Mononuclear cell (primary cell): ENCODE measurements at regions not wholly inside any gene's neighbourhood (a gene's known extent, or its start where the extent isn't known, plus 50 kb on each side); places are given as distances from the start of the nearest gene placed in this dataset.
"Not testable (repeated sequence)": the region's sequence is repeated elsewhere in the genome, so short reads cannot be mapped to it uniquely, and the experiment has no call there.

Experiments
- H3K27me3 ChIP-seq: 2 replicates; pipeline ENCODE4 v1.6.0; 2011; ENCODE audit warnings: low read length, control low read depth; ENCODE audit not compliant: insufficient read depth
- H3K4me1 ChIP-seq: 2 replicates; pipeline ENCODE4 v1.5.1; 2011; ENCODE audit warnings: mild to moderate bottlenecking, low read length, control low read depth; ENCODE audit not compliant: insufficient read depth
- H3K4me3 ChIP-seq: 2 replicates; pipeline ENCODE4 v1.5.1; 2011; ENCODE audit warnings: mild to moderate bottlenecking, low read length, moderate library complexity
- H3K9me3 ChIP-seq: 2 replicates; pipeline ENCODE4 v1.5.1; 2011; ENCODE audit warnings: low read depth, mild to moderate bottlenecking, control low read depth, low read length

DNA sequence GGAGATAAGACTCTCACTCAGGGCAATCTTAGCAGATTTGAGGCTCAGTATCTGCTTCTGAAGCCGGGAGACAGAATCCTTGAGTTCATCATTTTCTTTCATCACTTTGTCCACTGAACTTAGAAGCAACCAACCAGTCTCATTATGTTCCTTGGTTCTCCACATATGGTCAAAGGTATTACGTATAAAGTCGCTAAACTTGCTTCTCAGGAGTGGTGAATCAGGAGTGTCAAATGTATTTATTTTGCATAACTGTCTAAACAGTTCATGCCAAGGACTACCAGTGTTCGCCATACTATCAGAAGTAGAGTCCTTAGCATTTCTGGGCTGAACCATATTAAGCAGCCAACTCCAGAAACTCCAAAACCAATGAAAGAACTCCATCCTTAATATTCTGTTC is 163.0 kb upstream of the ZNF184 start:
- not testable (repeated sequence) for H3K4me1 ChIP-seq, H3K4me3 ChIP-seq, H3K9me3 ChIP-seq
- peaks cover 51% of the 10 kb centered on the region for H3K27me3 ChIP-seq

DNA sequence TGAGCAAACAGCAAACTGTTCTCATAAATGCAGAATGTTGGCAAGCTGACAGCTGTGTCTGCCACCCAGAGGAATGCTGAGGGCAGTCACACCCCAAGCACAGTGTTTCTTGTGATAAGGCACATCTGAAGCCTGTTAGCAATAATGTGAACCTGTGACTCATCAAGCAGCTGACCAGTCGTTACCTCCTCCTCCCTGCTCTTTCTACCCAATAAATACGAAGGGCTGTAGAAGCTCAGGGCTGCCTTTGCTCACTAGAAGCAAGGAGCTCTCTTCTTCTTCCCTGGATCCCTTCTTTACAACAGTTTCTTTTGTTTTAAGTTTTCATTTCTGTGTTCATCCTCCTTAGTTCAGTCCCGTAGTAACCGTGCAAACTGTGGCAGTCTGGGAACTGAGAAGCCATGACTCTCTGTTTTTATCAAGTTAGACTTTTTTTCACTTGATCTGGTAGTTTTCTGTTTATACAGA is 160.3 kb upstream of the ZNF184 start:
- H3K9me3 ChIP-seq: not testable (repeated sequence)
- peaks cover 65% of the 10 kb centered on the region for H3K27me3 ChIP-seq

DNA sequence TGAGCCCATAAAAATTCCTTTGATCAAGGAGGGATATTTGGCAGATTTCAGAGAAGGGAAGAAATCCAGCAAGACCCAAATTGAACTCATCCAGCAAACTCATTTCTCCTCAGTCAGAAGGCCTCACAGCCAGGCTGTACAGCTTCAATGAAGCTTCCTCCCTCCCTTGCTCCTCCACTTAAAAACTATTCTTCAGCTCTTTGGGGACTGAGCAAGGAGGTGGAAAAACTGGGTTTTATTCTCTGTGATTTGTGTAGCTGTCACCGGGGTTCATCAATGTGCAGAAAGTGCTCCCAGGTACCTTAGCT is 158.7 kb upstream of the ZNF184 start:
- H3K9me3 ChIP-seq: no peaks in the 10 kb centered on the region
- peaks cover 63% of the 10 kb centered on the region for H3K27me3 ChIP-seq
- H3K4me1 ChIP-seq: no peaks in the 10 kb centered on the region
- no peak overlapping the region for H3K4me3 ChIP-seq

More for the DNA sequence above, 160.3 kb upstream of the ZNF184 start:
- H3K4me1 ChIP-seq, H3K4me3 ChIP-seq: not testable (repeated sequence)

DNA sequence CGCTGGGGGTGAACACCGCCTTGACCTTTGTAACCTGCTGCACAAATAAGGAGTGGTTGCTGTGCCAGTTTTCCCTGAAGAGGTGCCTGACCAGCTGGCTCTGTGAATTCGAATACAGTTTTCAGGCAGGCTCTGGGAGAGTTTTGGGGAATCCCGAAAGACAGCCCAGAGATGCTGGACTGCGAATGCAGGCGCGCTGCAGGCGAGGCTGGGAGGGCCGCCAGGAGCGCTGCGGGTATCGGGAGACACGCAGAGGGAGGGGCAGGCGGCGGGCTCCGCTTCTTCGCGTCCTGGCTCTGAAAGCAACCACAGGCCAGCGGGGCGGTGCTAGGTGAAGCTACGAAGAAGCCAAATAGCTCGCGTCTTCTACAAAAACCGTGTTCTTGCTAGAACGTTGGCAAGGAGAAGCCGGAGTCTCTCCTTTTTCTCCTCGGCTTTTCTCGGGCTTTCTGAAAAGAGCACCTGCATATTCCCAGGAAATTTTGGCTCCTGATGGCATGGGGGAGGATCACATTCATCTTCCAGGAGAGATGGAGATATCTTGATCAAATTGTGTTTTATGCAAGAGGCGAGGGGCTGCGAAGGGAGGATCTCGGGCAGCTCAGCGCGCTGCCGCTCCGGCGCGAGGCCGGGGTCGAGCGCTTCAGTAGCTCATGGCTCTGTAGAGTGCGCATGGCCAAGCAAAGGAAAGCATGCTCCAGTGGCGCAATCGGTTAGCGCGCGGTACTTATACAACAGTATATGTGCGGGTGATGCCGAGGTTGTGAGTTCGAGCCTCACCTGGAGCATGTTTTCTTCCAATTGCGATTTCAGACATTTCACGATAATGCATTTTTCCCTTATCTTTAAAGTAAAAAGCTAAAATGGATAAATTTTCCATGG is 158.1 kb upstream of the ZNF184 start:
- no peak overlapping the region for H3K4me3 ChIP-seq
- no peaks in the 10 kb centered on the region for H3K4me1 ChIP-seq
- H3K27me3 ChIP-seq: peaks cover 65% of the 10 kb centered on the region
- no peaks in the 10 kb centered on the region for H3K9me3 ChIP-seq

DNA sequence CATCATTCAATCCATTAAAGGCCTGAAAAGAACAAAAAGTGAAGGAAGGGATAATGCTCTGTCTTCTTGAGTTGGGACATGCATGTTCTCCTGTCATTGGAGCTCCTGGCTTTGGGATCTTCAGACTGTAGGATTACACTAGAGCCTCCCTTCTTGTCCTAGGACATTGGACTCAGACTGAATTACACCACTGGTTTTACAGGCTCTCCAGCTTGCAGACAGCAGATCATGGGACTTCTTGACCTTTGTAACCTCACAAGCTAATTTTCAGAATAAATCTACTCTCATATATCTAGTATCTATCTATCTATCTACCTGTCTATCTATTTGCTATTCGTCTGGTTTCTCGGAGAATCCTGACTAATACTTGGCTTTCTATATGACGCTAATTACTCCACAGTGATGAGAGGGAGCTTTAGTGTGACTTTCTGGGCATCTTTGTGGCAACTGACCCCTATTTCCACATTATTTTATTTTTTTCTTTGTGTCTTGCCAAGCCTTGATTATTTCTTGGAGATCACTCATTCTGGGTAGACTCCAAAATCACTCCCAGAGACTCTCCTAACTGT is 151.9 kb upstream of the ZNF184 start:
- no peaks in the 10 kb centered on the region for H3K4me1 ChIP-seq
- no peak overlapping the region for H3K4me3 ChIP-seq
- peaks cover 45% of the 10 kb centered on the region for H3K27me3 ChIP-seq
- no peaks in the 10 kb centered on the region for H3K9me3 ChIP-seq

DNA sequence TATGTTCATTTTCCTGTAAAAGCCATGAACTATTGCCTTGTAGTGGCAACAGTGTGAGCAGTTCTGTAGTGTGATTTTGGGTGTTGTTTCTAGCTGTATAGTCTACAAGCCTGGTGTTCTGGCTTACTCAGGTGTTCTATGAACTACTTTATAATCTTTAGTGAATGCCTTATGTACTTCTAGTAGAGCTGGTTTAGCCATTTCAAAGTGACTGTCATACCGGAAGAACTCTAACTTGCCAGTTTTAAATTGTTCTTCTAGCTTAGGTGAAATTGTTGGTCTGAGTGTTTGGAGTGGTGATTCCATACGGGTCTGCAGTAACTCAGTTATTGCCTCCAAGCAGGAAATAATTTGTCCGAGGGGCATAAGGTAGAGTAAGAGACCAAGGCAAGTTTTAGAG is 150.2 kb upstream of the ZNF184 start:
- Histone ChIP-seq H3K4me3 (no peak overlapping the region), H3K9me3 (no peaks in the 10 kb centered on the region), H3K27me3 (peaks cover 50% of the 10 kb centered on the region), H3K4me1 (no peaks in the 10 kb centered on the region)

DNA sequence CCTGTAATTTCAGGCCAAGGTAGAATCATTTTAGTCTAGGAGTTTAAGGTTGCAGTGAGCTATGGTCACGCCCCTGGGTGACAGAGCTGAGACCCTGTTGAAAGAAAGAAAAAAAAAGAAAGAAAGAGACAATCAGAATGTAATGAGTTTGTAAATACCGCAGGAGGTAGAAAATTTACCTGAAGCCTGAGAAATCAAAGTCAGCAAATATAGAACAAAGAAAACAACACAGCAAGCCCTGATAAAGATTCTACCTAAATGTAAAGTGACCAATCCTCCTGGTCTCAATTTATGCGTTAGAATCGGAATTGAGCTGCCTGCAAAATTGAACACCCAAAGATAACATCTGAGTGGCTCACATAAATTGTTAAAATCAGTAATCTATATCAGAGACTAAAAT is 146.5 kb upstream of the ZNF184 start:
- Histone ChIP-seq H3K9me3 (no peaks in the 10 kb centered on the region), H3K4me1 (no peaks in the 10 kb centered on the region), H3K4me3 (no peak overlapping the region), H3K27me3 (peaks cover 64% of the 10 kb centered on the region)

DNA sequence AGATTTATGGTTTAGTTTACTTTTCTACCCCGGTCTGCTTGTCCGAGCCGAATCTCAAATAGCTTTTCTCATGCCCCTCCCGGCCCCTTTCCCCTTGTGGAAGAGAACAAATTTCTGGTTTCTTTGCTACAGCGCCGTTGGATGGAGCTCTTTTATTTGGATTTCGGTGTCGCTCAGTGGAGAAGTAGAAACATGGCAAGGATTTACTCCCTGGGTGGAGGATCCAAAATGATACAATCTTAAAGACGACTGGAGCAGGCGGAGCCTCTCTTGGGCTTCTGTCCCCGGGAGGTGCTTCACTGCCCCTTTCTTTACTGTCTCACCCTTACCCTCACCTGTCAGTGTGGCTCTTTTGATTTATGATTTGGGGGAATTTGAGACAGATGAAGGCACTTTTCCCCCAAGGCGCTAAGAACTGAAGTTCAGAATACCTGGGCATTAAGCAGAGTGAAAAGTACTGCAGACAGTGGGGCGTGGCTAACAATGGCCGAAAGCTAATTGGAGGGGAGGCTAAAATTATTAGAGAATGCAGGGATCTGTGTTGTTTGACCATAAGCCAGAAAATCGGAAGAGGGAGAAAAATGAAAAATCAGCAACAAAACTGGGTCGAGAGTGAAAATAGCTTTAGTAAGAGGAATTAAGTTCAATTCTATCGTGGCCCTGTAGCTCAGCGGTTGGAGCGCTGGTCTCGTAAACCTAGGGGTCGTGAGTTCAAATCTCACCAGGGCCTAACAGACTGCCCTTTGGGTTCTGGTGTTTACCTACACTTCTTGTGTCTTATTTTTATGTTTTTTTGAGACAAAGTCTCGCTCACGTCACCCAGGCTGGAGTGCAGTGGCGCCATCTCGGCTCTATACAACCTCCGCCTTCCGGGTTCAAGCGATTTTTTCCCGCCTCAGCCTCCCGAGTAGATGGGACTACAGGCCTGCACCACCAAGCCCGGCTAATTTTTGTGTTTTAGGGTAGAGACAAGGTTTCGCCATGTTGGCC is 145.1 kb upstream of the ZNF184 start:
- Histone ChIP-seq H3K9me3 (no peaks in the 10 kb centered on the region), H3K4me1 (no peaks in the 10 kb centered on the region), H3K4me3 (no peak overlapping the region), H3K27me3 (peaks cover 63% of the 10 kb centered on the region)

DNA sequence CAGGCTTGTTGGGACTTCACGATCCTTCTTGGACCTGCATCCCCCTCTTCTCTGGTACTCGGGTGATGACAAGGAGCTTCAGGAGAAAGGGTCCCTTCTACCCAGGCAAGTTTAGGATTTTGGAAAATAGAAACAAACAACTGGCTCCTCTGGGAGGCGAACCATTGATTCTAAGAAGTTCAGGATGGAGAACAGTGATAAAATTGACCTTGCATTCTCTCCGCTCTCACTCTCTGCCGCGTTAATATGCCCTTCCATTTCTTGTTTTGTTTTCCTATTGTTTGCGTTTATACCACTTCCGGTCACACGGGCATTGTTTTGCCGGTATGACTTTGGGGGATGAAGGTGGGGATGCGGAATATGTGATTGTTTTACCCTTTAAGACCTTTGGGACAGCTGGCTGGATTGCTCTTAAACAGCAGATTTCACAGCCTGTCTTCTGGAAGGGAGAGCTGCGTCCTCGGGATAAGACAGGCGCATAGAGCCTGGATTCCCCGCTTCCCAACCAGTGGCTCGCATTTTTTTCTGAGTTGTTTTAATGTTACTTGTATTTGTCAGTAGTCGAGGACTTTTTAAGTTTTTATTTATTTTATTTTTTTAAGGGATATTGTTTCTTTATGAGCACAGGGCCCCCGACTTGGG is 144.3 kb upstream of the ZNF184 start:
- H3K9me3 ChIP-seq: no peaks in the 10 kb centered on the region
- H3K4me3 ChIP-seq: no peak overlapping the region
- H3K27me3 ChIP-seq: peaks cover 59% of the 10 kb centered on the region
- no peaks in the 10 kb centered on the region for H3K4me1 ChIP-seq

DNA sequence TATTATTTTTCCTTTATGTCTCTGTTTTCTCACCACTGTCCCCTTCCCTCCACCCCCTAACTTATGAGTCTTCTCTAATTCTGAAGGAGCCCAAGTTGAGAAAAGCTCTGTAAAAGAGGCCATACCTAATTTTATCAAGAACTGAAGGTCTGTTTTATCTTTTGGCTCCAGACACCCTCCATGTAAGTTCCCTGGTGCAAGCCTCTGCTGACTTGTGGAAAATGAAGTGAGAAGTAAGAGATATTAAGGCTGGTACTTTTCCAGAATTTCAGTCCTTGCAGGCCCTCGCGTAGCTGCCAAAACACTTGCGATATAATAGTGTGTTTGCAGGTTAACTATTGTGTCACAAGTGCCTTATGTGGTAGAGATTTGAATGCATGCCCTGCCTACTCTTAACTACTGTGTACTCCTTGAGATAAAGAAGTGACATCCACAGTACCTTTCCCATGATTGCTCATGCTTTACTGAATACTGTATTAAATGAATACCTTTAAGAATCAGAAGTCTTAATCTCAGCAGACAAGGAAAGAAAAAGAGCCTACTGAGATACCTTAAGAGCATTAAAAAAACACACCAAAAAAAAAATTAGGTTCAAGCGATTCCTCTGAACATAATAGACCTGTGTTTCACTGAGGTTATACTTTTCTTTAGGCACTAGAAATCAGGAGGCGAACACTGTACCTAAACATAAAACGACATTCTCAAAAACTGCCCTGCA is 143.6 kb upstream of the ZNF184 start:
- H3K4me1 ChIP-seq: no peaks in the 10 kb centered on the region
- H3K4me3 ChIP-seq: no peak overlapping the region
- peaks cover 57% of the 10 kb centered on the region for H3K27me3 ChIP-seq
- no peaks in the 10 kb centered on the region for H3K9me3 ChIP-seq

DNA sequence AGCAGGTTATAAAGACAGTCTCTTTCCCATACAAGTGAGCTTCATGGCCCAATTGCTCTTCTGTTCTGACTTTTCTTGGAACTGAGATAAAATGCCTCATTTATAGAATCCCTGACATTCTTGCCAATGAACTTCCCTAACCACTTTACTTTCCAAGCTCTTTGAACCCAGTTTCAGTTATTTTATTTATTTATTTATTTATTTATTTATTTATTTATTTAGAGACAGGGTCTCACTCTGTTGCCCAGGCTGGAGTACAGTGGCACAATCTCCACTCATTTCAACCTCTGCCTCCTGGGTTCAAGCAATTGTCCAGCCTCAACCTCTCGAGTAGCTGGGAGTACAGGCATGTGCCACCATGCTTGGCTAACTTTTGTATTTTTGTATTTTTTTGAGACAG is 138.5 kb upstream of the ZNF184 start:
- peaks cover 20% of the 10 kb centered on the region for H3K27me3 ChIP-seq
- no peaks in the 10 kb centered on the region for H3K9me3 ChIP-seq
- H3K4me3 ChIP-seq: no peak overlapping the region
- H3K4me1 ChIP-seq: no peaks in the 10 kb centered on the region

DNA sequence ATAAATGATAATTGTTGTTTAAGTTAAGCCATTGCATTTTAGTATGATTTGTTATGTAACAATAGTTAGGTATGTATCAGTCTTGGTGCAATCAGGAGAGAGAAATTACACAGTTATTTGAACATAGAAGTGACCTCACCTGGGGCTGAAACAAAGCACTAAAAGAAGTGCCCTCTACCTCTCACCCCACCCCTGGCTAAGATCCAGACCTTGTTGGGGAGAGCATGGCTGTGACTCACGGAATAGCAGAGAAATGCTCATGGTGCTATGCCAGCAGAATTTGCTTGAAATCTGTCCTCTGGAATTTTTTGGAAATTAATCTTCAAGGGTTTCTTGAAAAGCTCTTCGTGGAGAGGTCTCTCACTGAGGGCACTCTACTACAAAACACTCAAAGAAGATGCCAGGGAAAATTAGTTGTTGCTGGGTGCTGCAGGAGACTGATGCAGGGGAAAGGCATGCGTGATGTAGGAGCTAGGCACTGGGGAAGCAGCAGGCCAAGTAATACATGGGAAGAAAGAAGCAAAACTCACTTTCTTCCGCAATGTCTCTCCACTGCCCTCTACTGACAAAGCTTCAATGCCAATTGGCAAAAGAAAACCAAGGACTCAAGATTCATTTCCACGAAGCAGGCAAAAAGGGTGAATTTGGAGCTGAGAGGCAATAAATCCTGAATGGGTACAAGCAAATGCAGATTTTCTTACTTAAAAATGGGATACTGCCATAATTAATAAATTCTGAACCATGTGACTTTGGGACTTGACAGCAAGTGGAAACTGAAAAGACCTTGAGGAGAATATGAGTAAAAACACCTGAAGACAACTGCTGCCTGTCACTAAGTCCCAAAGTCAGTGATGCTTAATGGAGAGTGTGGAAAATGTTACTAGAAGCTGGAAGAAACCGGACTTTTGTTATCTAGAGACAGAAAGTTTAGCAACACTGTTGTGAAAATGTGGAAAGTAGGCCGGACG is 136.3 kb upstream of the ZNF184 start:
- peaks cover 33% of the 10 kb centered on the region for H3K27me3 ChIP-seq
- no peaks in the 10 kb centered on the region for H3K4me1 ChIP-seq
- H3K9me3 ChIP-seq: no peaks in the 10 kb centered on the region
- H3K4me3 ChIP-seq: no peak overlapping the region
